CD4-positive, alpha-beta T cell treated with Interleukin-17A for 4 hours (primary cell): ENCODE measurements at regions not wholly inside any gene's neighbourhood (a gene's known extent, or its start where the extent isn't known, plus 50 kb on each side); places are given as distances from the start of the nearest gene placed in this dataset.
"Not testable (repeated sequence)": the region's sequence is repeated elsewhere in the genome, so short reads cannot be mapped to it uniquely, and the experiment has no call there.

Experiments
- DNase-seq: peaks from one replicate; pipeline ENCODE4 v3.0.0-alpha.2; 2020; ENCODE audit warnings: mixed read lengths

DNA sequence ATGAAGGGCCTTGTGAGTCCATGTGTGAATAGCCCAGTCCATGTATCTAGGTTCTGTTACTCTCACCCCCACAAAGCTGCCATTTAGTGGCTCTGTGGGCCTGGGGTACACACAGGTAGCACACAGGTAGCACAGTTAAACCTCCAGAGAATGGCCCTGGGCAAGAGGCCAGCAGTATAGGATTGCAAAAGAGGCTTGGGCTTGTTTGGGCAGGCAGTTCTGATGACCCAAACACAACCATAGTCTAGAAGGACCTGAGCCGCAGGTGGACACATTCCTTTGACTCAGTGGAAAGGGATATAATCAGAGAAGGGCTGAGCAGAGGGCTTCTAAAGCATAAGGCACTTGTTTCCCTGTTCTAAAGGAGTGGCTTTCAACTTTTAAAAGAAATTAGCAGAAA is 326.8 kb upstream of the SGCD start:
- no peak for DNase-seq

DNA sequence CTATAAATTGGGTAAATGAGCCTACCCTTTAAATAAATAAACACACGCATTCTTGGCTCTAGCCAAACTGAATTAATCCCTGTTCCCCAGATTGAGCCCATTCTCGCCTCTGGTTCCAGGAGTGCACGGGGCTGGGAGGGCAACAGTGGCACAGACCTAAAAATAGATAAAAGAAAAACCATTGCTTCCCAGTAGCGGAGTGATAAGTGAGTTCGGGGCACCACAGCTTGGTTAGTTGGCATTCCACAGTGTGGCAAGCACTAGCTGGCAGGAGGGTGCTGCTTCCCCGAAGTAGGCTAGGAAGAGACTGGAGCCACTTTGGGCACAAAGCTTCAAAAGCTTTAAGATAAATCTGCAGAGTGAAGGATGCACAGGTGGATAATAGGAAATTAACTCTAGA is 322.2 kb upstream of the SGCD start:
- no peak for DNase-seq

GRCh38 chr5:156006026-156006647 is 320.8 kb upstream of the SGCD start:
- no peak for DNase-seq

DNA sequence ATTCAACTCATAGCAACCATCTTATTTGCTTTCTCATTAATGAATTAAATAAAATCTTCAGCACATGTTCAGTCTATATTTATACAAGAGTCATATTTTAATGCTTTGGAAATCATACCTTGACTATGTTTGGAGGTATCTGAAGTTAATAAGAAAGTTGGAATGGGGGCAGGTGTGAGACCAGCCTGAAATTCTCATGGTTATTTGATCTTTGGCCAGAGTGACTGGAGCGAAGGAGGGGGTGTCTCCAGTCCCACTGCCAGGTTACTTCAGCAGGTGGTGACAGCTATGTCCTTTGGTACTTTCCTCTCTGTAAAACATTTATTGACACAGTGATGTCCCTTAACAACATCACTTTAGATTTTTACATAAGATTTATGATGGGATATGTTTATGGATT is 318.1 kb upstream of the SGCD start:
- no peak for DNase-seq

GRCh38 chr5:156009583-156009982 is 317.4 kb upstream of the SGCD start:
- DNase-seq = no peak

- no peak for DNase-seq
Measured at GRCh38 chr5:156015137-156015536, 311.8 kb upstream of the SGCD start.

GRCh38 chr5:156019130-156019529 is 307.8 kb upstream of the SGCD start:
- DNase-seq = no peak

GRCh38 chr5:156019571-156020180 is 307.3 kb upstream of the SGCD start:
- no peak for DNase-seq

DNA sequence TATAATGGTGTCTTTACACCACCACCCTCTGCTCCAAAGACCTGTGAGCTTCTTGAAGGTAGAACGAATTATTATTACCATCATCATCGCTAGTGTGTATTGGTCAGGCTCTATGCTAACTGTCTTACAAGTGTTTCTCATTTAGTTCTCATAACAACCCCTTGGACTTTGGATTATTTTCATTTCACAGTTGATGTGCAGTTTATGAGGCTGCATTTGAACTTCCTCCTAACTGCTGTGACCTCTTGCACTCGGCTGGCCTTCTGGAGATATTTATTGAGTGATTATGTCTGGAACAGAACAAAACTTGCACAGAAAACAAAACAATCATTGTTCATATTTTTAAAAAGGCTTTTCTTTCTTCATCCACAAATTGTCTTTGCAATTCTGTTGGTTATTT is 306.3 kb upstream of the SGCD start:
- no peak for DNase-seq

DNA sequence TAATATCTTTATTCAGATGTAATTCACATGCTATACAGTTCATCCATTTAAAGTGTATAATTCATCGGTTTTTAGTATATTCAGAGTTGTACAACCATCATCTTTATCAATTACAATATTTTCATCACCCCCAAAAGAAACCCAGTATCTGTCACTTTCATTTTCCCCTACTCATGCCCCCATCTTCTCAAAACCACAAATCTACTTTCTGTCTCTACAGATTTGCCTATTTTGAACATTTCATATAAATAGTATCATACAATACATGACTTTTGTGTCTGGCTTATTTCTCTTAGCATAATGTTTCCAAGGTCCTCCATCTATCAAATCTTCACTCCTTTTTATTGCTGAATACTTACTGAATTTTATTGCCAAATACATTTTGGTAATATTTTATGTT is 305.1 kb upstream of the SGCD start:
- DNase-seq = no peak

- DNase-seq = no peak
Measured at GRCh38 chr5:156025656-156026055, 301.3 kb upstream of the SGCD start.

DNA sequence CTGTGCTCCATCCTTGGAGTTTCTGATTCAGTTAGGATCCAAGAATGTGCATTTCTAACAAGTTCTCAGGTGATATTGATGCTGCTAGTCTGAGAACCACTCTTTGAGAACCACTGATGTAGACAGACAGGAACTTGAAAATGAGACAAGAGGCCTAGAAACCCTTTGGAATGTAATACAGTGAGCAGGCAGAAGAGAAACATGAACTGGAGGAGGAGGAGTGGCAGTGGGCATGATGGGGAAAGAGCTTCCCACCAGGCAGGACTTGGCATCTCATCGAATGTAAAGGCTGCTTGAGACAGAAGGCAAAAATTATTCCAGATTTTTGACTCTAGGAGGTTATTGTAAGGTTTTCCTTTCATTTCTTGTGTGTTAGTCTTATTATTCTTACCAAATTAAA is 295.8 kb upstream of the SGCD start:
- DNase-seq = no peak

- no peak for DNase-seq
Measured at GRCh38 chr5:156036640-156037039, 290.3 kb upstream of the SGCD start.

- DNase-seq = no peak
Measured at GRCh38 chr5:156037151-156037909, 289.6 kb upstream of the SGCD start.

- DNase-seq = no peak
Measured at GRCh38 chr5:156042726-156043125, 284.2 kb upstream of the SGCD start.

- DNase-seq = no peak
Measured at GRCh38 chr5:156043351-156043750, 283.6 kb upstream of the SGCD start.

DNA sequence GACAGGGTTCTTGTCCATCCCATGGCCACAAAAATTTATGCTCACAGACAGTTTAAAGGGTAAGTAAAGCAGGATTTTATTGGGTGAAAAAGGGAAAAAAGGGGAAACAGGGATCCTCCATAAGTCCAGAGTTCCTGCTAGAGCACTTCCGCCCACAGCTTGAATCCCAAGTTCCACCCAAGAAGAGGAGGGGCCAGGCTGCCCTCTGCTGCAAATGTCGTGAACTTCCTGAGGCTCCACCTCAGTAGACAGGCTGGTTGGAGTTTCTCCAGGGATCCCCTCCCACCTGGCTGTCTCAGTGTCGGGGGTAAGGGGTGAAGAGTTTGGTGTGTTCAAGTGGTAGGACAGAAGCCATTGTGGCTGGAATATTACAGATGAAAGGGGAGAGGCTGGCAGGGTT is 275.0 kb upstream of the SGCD start:
- DNase-seq = no peak

DNA sequence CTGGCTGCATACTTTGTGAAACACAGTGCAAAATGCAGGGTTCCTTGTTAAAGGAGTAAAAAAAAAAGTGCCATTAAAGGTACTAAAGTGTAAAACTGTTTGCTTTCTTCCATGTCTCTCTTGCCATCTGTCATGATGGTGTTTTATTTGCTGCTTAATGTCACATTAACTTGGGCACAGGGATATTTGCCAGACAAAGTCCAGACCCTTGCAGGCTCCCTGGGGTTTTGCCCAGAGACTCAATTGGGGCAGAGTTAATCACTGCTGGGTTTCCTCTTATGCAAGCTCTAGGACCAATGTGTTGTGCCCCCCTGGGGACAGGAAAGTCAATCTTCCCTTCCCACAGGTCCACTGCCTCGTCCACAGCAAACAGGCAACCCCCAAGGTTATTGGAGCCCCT is 274.3 kb upstream of the SGCD start:
- no peak for DNase-seq

DNA sequence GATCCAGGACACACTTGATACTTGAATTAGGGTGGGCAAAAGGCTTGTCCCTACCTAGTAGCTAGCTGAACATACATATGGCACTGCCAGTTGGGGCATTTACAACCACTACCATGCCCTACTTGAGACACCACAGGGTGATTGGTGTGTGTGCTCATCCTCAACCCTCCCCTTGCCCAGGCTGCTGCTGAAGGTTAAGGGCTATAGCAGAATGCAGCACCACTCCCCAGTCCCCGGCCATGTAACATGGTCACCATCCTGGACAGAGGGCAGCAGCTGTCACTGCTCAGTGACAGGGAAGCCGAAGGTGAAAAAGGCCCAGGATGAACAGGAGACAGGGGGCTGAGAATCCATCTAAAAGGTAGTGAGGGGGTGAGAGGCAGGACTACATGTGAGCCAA is 273.9 kb upstream of the SGCD start:
- no peak for DNase-seq

- DNase-seq = no peak
Measured at GRCh38 chr5:156076912-156077311, 250.1 kb upstream of the SGCD start.

- DNase-seq = no peak
Measured at GRCh38 chr5:156087577-156088110, 239.3 kb upstream of the SGCD start.

DNA sequence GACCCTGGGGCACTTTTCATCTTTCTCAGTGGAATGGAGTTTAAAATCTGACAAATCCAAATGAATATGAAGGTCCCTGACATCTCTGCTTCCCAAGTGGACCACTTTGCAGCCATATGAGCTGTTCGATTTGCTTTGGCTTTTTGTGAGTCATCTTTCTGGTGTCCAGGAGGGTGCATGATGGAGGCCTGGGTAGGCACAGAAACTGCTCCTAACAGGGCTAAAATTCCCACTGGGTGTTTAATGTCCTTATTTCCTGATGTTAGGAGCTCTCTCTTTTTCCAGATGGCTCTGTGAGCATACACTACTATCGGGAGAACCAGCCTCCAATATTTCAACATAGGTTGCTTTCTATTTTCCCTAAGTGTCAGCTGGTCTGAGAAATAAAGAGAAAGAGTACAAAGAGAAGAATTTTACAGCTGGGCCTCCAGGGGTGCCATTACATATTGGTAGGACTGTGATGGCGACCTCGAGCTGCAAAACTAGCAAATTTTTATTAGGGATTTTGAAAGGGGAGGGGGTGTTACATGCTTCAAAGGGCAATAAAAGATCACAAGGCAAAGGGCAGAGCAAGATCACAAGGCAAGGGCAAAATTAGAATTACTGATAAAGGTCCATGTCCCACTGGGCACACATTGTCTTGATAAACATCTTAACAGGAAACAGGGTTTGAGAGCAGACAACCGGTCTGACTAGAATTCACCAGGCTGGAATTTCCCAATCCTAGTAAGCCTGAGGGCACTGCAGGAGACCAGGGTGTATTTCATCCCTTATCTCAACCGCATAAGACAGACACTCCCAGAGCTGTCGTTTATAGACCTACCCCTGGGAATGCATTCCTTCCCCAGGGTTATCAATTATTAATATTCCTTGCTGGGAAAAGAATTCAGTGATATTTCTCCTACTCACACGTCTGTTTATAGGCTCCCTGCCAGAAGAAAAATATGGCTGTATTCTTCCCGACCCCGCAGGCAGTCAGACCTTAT is 236.7 kb upstream of the SGCD start:
- DNase-seq = not testable (repeated sequence)

DNA sequence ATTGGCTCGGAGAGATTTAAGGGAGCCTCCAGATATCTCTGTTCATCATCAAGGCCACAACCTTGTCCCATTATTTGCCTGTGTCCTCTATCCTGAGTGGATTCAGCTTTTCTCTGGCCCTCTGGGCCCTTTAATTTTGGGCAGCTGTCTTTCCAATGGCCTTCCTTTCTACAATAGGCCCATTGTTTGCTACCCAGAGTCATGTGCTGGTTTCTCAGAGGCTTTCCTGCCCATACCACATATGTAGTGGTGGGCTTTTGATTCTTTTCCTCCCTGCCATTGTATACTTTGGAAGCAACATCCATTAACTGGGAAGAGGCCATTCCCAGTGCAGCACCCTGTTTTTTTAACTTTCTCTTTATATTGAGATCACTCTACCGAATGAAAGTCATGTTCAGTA is 233.9 kb upstream of the SGCD start:
- DNase-seq = no peak
